ENCODE measurements at regions not wholly inside any gene's neighbourhood (a gene's known extent, or its start where the extent isn't known, plus 50 kb on each side); places are given as distances from the start of the nearest gene placed in this dataset.

DNA sequence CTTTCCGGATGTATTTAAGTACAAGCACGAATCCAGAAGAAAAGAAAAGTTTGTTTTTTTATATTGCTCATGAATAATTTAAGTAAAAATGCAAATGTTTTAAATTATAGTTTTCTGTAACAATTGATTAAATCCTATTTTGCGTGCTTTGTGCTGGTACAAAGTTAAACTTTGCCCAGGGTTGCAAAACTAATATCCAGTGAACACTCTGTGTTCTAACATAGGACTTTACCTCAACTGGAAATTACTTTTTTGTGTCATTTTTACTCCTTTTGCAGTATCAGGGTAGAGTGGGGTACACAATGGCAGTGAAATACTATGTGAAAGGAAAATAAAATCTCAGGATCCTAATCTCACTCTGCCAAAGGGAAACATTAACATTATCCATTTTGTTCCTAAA lies 801.4 kb upstream of the MBL2 start:
- TF ChIP-seq CTCF (IDR thresholded peaks at IDR 0.05): no peak
- DNase-seq: no peak
- Mint-ChIP-seq H3K9me3 (peaks cover 28% of the 10 kb centered on the region), H3K27ac (no peak overlapping the region), H3K4me3 (no peak overlapping the region), H3K4me1 (ENCODE audit: low read depth) (no peaks in the 10 kb centered on the region), H3K36me3 (ENCODE audit: low read depth) (no peaks in the 10 kb centered on the region), H3K27me3 (ENCODE audit: insufficient read depth) (peaks cover 2% of the 10 kb centered on the region; the same call in 1 of the 2 replicates)

GRCh38 chr10:53573498-53573897 lies 800.9 kb upstream of the MBL2 start:
- no peak for DNase-seq
- Mint-ChIP-seq H3K36me3 (ENCODE audit: low read depth) (no peaks in the 10 kb centered on the region), H3K4me1 (ENCODE audit: low read depth) (no peaks in the 10 kb centered on the region)

DNA sequence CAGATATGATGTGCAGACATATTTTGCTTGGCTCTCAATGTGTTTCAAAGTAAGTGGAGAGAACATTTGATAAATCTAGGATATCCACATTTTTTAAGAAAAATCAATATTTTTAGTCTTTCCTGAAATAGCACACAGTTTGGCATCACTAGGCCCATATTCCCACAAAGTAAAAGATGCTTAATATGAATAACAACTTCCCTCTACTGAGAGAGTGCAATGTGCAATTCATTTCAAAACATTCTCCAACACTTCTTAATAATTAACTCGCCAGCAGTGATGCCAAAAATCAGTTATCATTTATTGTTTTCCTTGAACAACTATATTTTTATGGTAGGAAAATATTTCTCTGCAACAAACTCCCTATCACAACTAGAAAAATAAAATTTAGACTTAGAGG lies 800.2 kb upstream of the MBL2 start:
- DNase-seq: no peak
- no peak overlapping the region for H3K4me3 Mint-ChIP-seq
- no peaks in the 10 kb centered on the region for H3K36me3 Mint-ChIP-seq (ENCODE audit: low read depth)
- H3K27me3 Mint-ChIP-seq (ENCODE audit: insufficient read depth): peaks cover 2% of the 10 kb centered on the region; the same call in 1 of the 2 replicates
- no peaks in the 10 kb centered on the region for H3K4me1 Mint-ChIP-seq (ENCODE audit: low read depth)
- TF ChIP-seq CTCF (IDR thresholded peaks at IDR 0.05): no peak
- H3K9me3 Mint-ChIP-seq: peaks cover 33% of the 10 kb centered on the region
- H3K27ac Mint-ChIP-seq: no peak overlapping the region

More at GRCh38 chr10:53573498-53573897, 800.9 kb upstream of the MBL2 start:
- Mint-ChIP-seq H3K4me3 (no peak overlapping the region), H3K27me3 (ENCODE audit: insufficient read depth) (peaks cover 2% of the 10 kb centered on the region; the same call in 1 of the 2 replicates), H3K27ac (no peak overlapping the region), H3K9me3 (peaks cover 30% of the 10 kb centered on the region)
- TF ChIP-seq CTCF (IDR thresholded peaks at IDR 0.05): no peak

DNA sequence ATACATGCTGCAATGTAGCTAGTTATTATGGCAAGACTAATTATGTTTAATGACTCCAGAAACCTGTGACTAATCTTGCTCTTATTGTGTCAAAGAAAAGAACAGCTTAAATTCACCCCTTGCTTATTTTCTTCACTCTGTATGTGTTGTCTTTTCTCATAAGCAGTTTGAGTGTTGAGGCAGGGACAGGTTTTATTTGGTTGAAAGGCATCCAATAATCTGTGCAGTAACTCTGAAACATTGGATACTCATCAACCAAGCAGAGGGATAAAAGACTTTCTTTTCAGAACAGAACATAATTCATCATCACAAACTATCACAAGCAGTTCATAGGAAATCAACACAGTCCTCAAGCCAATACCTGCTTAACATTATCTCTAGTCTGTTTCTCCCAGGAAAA lies 797.6 kb upstream of the MBL2 start:
- Mint-ChIP-seq H3K4me1 (ENCODE audit: low read depth) (no peaks in the 10 kb centered on the region), H3K36me3 (ENCODE audit: low read depth) (no peaks in the 10 kb centered on the region), H3K9me3 (peaks cover 44% of the 10 kb centered on the region), H3K4me3 (no peak overlapping the region), H3K27ac (no peak overlapping the region), H3K27me3 (ENCODE audit: insufficient read depth) (peaks cover 2% of the 10 kb centered on the region; the same call in 1 of the 2 replicates)
- DNase-seq: no peak
- no peak for TF ChIP-seq CTCF (IDR thresholded peaks at IDR 0.05)

DNA sequence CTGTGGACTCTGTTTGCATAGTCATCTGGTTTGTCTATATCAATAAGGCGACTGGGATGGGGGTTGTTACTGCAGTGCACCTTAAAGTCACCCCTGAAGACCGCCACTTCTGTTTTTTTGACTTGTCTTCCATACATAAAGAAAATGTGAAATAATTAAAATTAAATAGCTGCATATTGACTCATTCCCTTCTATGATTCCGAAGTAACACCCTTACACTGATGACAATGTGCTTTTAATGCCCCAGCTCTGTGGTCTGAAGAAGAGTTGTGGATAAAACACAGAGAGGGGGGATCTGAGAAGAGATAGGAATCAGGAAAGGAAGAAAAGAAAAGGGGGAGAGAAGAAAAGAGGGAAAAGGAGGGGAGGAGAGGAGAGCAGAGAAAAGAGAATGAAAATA lies 796.9 kb upstream of the MBL2 start:
- H3K4me1 Mint-ChIP-seq (ENCODE audit: low read depth): no peaks in the 10 kb centered on the region
- no peak overlapping the region for H3K27ac Mint-ChIP-seq
- H3K27me3 Mint-ChIP-seq (ENCODE audit: insufficient read depth): no peaks in the 10 kb centered on the region
- no peak for TF ChIP-seq CTCF (IDR thresholded peaks at IDR 0.05)
- no peak for DNase-seq
- H3K4me3 Mint-ChIP-seq: no peak overlapping the region
- peaks cover 46% of the 10 kb centered on the region for H3K9me3 Mint-ChIP-seq
- no peaks in the 10 kb centered on the region for H3K36me3 Mint-ChIP-seq (ENCODE audit: low read depth)

DNA sequence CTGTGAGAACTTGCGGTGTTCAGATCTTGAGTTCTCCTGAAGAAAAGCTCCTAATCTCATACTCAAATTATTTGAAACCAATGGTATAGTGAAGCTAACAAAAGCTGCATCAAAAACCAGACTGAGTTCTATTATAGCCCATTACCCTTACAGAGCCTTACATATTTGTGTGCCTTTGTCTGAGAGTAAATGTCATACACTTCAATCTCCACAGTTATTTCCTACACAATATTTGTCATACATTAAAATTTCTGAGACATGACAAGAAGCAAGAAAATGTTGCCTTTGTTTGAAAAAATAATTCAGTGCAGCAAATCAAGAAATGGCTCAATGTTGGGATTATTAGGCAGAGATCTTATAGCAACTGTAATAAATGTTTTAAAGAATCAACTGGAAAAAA lies 776.1 kb upstream of the MBL2 start:
- DNase-seq: no peak
- Mint-ChIP-seq H3K4me1 (ENCODE audit: low read depth) (no peaks in the 10 kb centered on the region), H3K9me3 (peaks cover 38% of the 10 kb centered on the region), H3K4me3 (no peak overlapping the region), H3K36me3 (ENCODE audit: low read depth) (no peaks in the 10 kb centered on the region), H3K27me3 (ENCODE audit: insufficient read depth) (no peaks in the 10 kb centered on the region), H3K27ac (no peak overlapping the region)
- TF ChIP-seq CTCF (IDR thresholded peaks at IDR 0.05): no peak

All from HFFc6 (cell line).